ENCODE measurements at regions not wholly inside any gene's neighbourhood (a gene's known extent, or its start where the extent isn't known, plus 50 kb on each side); places are given as distances from the start of the nearest gene placed in this dataset.

DNA sequence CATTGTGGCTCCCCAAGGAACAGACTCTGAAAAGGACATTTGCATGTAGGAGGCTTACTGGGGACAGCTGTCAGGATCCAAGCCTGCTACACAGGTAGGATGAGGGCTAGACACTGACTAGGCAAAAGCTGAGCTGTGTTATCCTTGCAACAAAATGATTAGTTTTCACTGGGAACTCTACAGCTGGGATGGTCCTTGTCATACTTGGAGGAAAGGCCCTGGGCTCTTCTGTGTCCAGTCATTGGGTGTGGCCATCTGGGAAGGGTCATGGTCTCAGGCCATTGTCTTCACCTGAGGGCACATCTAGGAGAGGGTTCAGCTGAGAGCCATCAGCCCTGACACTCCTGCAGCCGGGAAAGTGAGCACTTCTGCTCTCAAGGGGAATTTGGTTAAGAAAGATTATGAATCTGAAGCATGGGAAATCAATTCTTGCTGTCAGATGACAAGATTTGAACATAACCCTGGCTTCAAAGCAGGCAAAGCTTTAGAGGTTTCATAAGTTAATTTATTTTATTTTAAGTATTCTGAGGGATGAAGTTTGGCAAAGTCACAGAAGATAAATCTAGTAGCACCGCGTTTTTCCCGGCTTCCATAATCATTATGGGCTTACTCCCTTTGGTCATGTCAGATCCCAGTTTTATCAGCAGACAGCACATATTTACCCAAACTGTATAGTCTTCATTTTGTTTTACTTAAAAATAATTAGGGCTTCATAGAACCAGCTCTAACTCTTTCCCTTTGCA lies 78.4 kb upstream of the SLC22A23 start:
- TF ChIP-seq, protein P1, sequence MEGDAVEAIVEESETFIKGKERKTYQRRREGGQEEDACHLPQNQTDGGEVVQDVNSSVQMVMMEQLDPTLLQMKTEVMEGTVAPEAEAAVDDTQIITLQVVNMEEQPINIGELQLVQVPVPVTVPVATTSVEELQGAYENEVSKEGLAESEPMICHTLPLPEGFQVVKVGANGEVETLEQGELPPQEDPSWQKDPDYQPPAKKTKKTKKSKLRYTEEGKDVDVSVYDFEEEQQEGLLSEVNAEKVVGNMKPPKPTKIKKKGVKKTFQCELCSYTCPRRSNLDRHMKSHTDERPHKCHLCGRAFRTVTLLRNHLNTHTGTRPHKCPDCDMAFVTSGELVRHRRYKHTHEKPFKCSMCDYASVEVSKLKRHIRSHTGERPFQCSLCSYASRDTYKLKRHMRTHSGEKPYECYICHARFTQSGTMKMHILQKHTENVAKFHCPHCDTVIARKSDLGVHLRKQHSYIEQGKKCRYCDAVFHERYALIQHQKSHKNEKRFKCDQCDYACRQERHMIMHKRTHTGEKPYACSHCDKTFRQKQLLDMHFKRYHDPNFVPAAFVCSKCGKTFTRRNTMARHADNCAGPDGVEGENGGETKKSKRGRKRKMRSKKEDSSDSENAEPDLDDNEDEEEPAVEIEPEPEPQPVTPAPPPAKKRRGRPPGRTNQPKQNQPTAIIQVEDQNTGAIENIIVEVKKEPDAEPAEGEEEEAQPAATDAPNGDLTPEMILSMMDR (IDR thresholded peaks at IDR 0.05) = no peak
- no peak for TF ChIP-seq POLR2A (IDR thresholded peaks at IDR 0.05)
